NCI-H69 (cell line): ENCODE measurements at regions not wholly inside any gene's neighbourhood (a gene's known extent, or its start where the extent isn't known, plus 50 kb on each side); places are given as distances from the start of the nearest gene placed in this dataset.

Source experiments
- DNase-seq: peaks from one replicate; lab custom pipeline; 2025; lab: John Stamatoyannopoulos, UW

DNA sequence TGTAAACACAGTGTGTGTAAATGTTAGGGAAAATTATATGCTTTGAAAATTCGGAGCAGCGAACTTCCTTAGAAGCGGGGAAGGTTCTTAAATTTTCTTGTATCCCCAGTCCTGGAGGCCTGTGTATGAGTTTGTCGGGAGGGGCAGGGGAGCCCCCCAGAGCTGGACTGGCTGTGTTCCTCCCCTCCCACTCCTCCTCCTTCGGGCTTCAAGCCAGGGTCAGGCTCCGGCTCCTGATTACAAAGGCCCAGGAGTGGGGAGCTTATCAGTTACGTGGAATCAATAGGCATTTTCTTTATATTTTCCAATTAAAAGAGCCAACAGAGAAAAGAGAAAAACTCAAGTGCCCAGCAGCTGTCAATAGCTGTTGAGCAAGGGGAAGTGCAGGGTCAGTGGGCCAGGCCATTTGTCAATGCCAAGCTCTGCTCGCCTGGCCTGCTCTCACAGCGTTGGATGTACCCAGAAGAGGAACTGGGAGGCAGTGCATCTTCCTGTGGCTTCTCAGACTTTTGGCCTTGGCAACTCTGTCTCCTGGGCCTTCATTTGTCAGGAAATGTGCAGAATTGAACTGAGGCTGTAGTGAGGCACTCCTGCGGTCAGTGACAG, 156.9 kb upstream of the PCBD1 start:
- DNase-seq, result peak; percentile 78

DNA sequence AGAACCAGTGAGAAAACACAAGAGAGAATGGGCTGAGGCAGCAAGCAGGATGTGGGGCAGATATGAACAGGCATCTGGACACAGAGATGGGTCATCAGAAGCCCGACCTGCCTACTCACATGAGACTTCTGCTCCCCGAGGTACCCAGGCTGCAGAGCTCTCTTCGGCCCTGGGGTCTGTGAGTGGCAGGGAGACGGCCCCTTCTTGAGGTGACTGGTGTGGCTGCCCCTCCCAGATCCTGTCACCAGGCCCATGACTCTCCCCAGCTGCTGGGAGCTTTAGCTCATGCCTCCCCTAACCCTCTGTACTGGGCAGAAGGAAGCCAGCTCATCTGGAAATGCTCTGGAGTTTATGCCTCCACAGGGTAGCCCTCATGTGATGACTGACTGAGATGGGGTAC, 157.6 kb upstream of the PCBD1 start:
- DNase-seq, result no peak

DNA sequence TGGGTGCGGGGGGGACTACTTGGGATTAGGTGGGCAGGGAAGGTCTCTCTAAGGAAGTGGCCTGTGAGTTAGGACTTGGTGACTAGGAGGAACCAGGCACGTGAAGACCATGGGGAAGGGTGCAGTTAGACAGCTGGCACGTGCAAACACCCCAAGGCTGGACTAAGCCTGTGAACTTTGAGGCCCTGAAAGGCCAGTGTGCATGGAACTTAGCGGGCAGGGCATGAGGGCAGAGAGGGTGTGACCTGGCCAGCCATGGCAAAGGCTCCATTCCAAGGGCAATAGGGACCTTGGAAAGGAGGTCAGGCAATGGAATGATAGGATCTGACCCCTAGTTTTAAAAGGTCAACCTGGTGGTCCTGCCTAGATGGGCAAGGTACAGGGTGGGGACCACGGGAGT, 158.4 kb upstream of the PCBD1 start:
- no peak for DNase-seq

- DNase-seq, result no peak
These were observed 160.7 kb upstream of the PCBD1 start for GRCh38 chr10:71048971-71049615.

- DNase-seq, result peak; percentile 53
These were observed 161.6 kb upstream of the PCBD1 start for GRCh38 chr10:71049994-71050393.

GRCh38 chr10:71052076-71052660, 160.2 kb upstream of the UNC5B start:
- peak; percentile 8 for DNase-seq

DNA sequence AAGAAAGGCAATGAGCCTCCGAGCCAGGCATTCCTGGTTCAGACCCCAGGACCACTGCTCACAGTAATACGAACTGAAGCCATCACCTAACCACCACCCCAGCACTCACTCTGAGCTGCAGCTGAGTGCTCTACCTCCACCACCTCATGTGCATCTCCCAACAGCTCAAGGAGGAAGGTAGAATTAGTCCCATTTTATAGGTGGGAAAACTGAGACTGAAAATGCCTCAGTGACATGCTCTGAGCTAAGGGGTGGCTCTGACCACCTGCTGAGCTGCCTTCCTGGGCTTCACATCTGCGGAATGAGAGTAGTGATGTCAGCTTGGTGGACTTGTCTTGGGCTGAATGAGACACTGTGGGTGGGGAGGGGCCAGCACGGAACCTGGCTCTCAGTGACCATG, 159.7 kb upstream of the UNC5B start:
- no peak for DNase-seq

- DNase-seq, result no peak
These were observed 159.0 kb upstream of the UNC5B start for GRCh38 chr10:71053169-71053895.

GRCh38 chr10:71058308-71058707, 154.1 kb upstream of the UNC5B start:
- DNase-seq, result no peak

DNA sequence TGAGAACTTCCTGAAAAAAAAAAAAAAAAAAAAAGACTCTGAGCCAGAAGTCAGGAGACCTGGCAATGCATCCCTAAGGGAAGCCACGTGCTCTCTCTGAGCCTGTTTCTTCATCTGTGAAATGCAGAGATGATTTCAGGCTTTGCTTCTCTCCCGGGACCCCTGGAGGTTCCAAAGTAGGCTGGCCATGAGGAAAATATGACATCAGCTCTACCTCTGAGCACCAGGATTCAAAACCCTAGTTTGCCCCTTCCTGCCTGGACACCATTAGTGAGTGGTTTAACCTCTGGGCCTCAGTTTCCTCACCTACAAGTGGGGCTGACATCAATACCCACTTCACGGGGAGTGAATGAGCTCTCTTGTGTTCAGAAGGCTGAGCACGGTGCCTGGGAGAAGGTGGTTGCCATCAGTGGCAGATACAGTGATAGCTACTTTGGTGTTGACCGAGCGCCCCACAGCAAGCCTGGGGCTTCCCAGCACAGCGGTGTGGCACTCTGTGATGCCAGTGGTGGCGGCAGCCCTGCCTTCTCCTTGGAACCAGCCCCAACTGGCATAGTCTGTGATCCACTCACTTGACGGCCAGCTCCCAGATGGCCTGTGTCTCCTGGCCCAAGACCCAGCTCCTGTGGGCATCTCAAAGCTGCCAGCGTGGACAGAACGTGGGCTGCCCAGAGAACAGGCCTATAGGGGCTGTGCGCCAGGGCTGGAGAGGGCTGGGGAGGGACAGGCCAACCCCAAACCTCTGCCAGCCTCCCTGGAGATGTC, 153.1 kb upstream of the UNC5B start:
- no peak for DNase-seq

DNA sequence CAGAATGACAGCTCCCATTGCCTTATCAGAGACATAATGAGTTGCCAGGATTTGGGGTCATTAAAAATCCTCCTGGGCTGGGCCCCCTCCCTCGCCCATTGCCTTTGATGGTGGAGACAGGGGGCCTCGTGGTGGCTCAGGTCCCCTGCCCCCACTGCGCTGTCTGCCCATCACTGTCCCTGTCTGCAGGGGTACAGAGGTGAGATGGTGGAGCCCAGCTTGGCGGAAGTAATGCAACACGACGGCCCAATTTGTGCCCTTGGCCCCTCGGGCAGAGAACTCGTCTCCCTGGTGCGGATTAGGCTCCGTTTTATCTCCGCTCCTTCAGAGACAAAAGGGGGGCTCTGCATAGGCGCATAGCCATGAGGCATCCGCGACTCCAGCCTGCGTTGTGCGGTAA, 152.4 kb upstream of the UNC5B start:
- no peak for DNase-seq

GRCh38 chr10:71060476-71061426, 151.6 kb upstream of the UNC5B start:
- no peak for DNase-seq

- DNase-seq, result no peak
These were observed 150.9 kb upstream of the UNC5B start for GRCh38 chr10:71061472-71061871.

- no peak for DNase-seq
These were observed 150.2 kb upstream of the UNC5B start for GRCh38 chr10:71062156-71062555.

DNA sequence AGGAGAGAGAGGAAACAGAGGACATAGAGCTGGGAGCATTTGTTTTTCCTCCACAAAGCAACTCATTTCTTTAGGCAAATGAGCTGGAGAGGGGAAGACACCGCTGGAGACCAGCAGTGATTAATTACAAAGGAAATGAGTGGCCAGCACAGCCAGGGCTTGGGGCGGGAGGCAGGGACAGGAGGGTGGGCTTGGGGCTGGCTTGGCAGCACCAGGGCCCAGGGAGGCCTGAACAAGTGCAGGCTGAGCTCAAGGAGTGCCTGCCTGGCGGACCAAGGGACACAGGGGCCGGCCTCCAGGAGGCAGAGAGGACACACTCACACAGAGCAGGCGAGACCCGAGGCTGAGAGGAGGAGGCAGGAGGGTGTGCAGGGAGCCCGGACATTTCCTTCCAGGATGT, 149.0 kb upstream of the UNC5B start:
- peak; percentile 8 for DNase-seq

GRCh38 chr10:71064413-71065118, 147.8 kb upstream of the UNC5B start:
- DNase-seq, result peak; percentile 14

- DNase-seq, result no peak
These were observed 146.7 kb upstream of the UNC5B start for GRCh38 chr10:71065659-71066058.

DNA sequence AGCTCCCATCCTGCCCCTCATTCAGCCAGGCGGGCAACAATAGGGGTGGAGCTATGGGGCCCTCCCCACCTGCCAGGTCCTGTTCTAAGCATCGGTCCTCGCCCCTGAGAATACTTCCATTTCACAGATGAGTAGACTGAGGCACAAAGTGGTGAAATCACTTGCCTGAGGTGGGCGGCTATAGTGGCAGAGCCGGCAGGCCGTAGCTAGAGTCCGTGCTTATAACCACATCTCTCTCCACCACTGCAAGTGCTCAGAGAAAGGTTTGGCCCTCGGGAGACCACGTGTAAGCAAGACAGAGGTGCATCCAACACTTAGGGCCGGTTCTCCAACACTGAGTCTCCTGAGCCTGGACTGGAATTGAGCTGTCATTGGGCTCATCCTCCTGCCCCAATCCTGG, 145.8 kb upstream of the UNC5B start:
- DNase-seq, result no peak

DNA sequence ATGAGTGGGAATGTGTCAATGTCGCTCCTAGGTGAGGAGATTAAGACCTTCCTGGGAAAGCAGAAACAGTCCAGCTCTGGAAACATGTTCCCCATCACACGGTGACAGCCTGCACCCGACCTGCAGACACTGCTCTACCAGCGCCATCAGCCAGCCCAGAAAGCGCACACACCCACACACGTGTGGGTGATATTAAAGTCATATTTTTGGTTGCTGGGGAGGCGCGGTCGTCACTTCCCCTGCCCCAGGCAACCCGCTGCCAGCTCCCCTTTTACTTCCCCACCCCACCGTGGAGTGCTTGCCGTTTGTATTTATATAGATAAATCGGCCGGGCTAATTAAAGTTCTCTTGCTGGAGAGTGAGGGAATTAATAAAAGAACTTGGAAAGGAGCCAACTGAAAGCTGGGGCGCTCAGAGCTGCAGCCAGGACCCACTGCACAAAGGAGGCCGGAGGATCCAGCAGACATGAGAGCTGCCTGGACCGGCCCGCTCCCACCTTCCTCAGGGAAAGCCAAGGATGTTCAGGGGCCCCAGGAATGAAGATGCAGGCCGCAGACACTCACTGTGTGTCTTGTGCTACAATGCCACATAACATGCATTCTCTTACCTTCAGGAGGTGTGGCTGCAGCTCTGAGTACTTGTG, 145.2 kb upstream of the UNC5B start:
- DNase-seq, result peak; percentile 11

- DNase-seq, result no peak
These were observed 143.5 kb upstream of the UNC5B start for GRCh38 chr10:71068861-71069271.
